ENCODE measurements at regions not wholly inside any gene's neighbourhood (a gene's known extent, or its start where the extent isn't known, plus 50 kb on each side); places are given as distances from the start of the nearest gene placed in this dataset.

DNA sequence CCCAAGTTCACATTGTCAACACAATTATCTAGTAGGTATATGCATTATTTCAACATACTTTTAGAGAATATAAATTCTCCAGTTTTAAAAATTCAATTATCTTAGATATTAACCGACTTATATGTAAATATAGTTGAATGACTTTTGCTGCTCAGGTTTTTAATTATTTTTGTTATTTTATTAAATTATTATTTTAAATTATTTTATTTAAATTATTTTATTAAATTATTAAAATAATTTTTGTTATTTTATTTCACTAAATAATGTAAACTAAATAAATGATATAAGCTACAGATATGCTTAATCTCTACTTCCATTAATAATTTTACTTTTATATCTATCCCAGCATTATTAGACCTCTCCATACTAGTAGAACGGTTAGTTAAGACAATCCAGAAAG, 544.3 kb upstream of the ARRDC3 start:
- TF ChIP-seq, protein P1, sequence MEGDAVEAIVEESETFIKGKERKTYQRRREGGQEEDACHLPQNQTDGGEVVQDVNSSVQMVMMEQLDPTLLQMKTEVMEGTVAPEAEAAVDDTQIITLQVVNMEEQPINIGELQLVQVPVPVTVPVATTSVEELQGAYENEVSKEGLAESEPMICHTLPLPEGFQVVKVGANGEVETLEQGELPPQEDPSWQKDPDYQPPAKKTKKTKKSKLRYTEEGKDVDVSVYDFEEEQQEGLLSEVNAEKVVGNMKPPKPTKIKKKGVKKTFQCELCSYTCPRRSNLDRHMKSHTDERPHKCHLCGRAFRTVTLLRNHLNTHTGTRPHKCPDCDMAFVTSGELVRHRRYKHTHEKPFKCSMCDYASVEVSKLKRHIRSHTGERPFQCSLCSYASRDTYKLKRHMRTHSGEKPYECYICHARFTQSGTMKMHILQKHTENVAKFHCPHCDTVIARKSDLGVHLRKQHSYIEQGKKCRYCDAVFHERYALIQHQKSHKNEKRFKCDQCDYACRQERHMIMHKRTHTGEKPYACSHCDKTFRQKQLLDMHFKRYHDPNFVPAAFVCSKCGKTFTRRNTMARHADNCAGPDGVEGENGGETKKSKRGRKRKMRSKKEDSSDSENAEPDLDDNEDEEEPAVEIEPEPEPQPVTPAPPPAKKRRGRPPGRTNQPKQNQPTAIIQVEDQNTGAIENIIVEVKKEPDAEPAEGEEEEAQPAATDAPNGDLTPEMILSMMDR (IDR thresholded peaks at IDR 0.05 in 8 of 11, conservative IDR thresholded peaks at IDR 0.05 in 3 of 11), result no peak
- TF ChIP-seq POLR2AphosphoS5 (IDR thresholded peaks at IDR 0.05), result no peak

Measured in spleen (tissue), 7 donors.